AML-193 (cell line): ENCODE measurements at regions not wholly inside any gene's neighbourhood (a gene's known extent, or its start where the extent isn't known, plus 50 kb on each side); places are given as distances from the start of the nearest gene placed in this dataset.

Experiments used
- DNase-seq, 2 experiments: peaks; one replicate each; lab custom pipeline; 2025; lab: John Stamatoyannopoulos, UW

- no peak for DNase-seq
Observed at GRCh38 chr2:143909577-143910353, 610.2 kb downstream of the ZEB2 start.

- no peak for DNase-seq
Observed at GRCh38 chr2:143908843-143909242, 611.1 kb downstream of the ZEB2 start.

- DNase-seq, result no peak
Observed at GRCh38 chr2:143907801-143908200, 612.1 kb downstream of the ZEB2 start.

- DNase-seq, result no peak
Observed at GRCh38 chr2:143906850-143907249, 613.1 kb downstream of the ZEB2 start.

- DNase-seq, result no peak
Observed at GRCh38 chr2:143905587-143905986, 614.3 kb downstream of the ZEB2 start.

GRCh38 chr2:143903172-143903856 lies 616.6 kb downstream of the ZEB2 start:
- no peak for DNase-seq

- no peak for DNase-seq
Observed at GRCh38 chr2:143901185-143901842, 618.6 kb downstream of the ZEB2 start.

- DNase-seq, result no peak
Observed at GRCh38 chr2:143899987-143900386, 619.9 kb downstream of the ZEB2 start.

GRCh38 chr2:143893371-143893770 lies 626.5 kb downstream of the ZEB2 start:
- DNase-seq, result no peak

GRCh38 chr2:143891879-143892308 lies 628.0 kb downstream of the ZEB2 start:
- DNase-seq, result no peak

- DNase-seq, result no peak
Observed at GRCh38 chr2:143890798-143891197, 629.1 kb downstream of the ZEB2 start.

GRCh38 chr2:143889216-143889615 lies 630.7 kb downstream of the ZEB2 start:
- no peak for DNase-seq

GRCh38 chr2:143885461-143885860 lies 634.5 kb downstream of the ZEB2 start:
- no peak for DNase-seq

GRCh38 chr2:143881246-143881645 lies 638.7 kb downstream of the ZEB2 start:
- DNase-seq, result no peak

GRCh38 chr2:143877876-143878530 lies 641.9 kb downstream of the ZEB2 start:
- DNase-seq, result no peak

GRCh38 chr2:143877056-143877455 lies 642.9 kb downstream of the ZEB2 start:
- DNase-seq, result no peak

GRCh38 chr2:143875295-143876233 lies 644.4 kb downstream of the ZEB2 start:
- no peak for DNase-seq

GRCh38 chr2:143873886-143874285 lies 646.0 kb downstream of the ZEB2 start:
- DNase-seq, result no peak

GRCh38 chr2:143870696-143871095 lies 649.2 kb downstream of the ZEB2 start:
- no peak for DNase-seq

- no peak for DNase-seq
Observed at GRCh38 chr2:143856978-143857377, 662.9 kb downstream of the ZEB2 start.

- no peak for DNase-seq
Observed at GRCh38 chr2:143852759-143853158, 667.2 kb downstream of the ZEB2 start.
